Calu3 (cell line): ENCODE measurements at regions not wholly inside any gene's neighbourhood (a gene's known extent, or its start where the extent isn't known, plus 50 kb on each side); places are given as distances from the start of the nearest gene placed in this dataset.

Experiments
- BruUV-seq: library from RNA; stranded (reverse); fragments of 400-500 nt; replicated peaks from 2 replicates; lab custom pipeline; 2021; lab: Mats Ljungman, UMichigan
- CTCF ChIA-PET: fragments of 300-600 bp; sonication (Branson Sonifier 250); formaldehyde crosslinking; loops from one replicate; lab custom pipeline; 2022; ENCODE audit warnings: antibody characterized with exemption; lab: Charles Lee
- DNase-seq: peaks from one replicate; pipeline ENCODE4 v3.0.0; 2022
- H3K27ac Mint-ChIP-seq: one replicate; pipeline ENCODE4 v1.8.0; 2022; ENCODE audit warnings: mixed read lengths; ENCODE audit not compliant: unreplicated experiment
- H3K27me3 Mint-ChIP-seq: one replicate; pipeline ENCODE4 v1.8.0; 2022; ENCODE audit warnings: mixed read lengths; ENCODE audit not compliant: unreplicated experiment
- H3K36me3 Mint-ChIP-seq: one replicate; pipeline ENCODE4 v1.8.0; 2022; ENCODE audit warnings: mild to moderate bottlenecking, moderate library complexity, mixed read lengths; ENCODE audit not compliant: insufficient read depth, unreplicated experiment
- H3K4me1 Mint-ChIP-seq: one replicate; pipeline ENCODE4 v1.8.0; 2022; ENCODE audit warnings: mild to moderate bottlenecking, low read depth, mixed read lengths; ENCODE audit not compliant: unreplicated experiment
- H3K4me3 Mint-ChIP-seq: one replicate; pipeline ENCODE4 v1.8.0; 2022; ENCODE audit warnings: mild to moderate bottlenecking, low read depth, moderate library complexity, mixed read lengths; ENCODE audit not compliant: unreplicated experiment
- H3K9me3 Mint-ChIP-seq: one replicate; pipeline ENCODE4 v1.8.0; 2022; ENCODE audit warnings: low read depth, mixed read lengths; ENCODE audit not compliant: unreplicated experiment
- intact Hi-C: fragments of 100-400 bp; cut with micrococcal nuclease; formaldehyde crosslinking; loops from one replicate; pipeline ENCODE4 v1.10.0; 2022; ENCODE audit not compliant: unreplicated experiment
- TF ChIP-seq, protein P1 (sequence below): fragments of 200-600 bp; IDR thresholded peaks from one replicate; pipeline ENCODE4 v1.8.0; 2022; ENCODE audit warnings: antibody characterized with exemption; ENCODE audit not compliant: unreplicated experiment

DNA sequence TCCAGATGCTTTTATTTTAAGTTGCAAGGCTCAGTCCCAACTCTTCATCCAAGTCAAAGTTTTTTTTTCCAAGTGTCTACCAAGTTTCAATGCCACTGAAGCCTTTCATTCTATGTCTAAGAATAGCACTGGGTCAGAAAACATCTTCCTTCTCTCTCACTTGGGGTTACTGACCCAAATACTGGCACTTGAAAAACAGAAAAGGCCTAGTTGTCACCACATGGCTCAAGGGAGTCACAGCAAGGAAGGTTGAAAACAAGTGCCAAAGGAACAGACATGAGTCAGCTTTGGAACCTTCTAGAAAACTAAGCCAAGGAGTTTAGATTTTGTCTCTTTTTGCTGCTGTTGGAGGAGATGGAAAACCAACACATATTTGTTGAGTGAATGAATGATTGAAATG, 146.5 kb downstream of the COPS8 start:
- CTCF ChIA-PET: no interaction called here
- Mint-ChIP-seq H3K27me3 (peaks cover 10% of the 10 kb centered on the region), H3K36me3 (peaks cover 4% of the 10 kb centered on the region), H3K4me3 (no peak overlapping the region), H3K9me3 (peaks cover 8% of the 10 kb centered on the region), H3K4me1 (peaks cover 41% of the 10 kb centered on the region), H3K27ac (no peak overlapping the region)
- BruUV-seq: no TSS peak
- intact Hi-C loops: no loop called here
- TF ChIP-seq, protein P1, sequence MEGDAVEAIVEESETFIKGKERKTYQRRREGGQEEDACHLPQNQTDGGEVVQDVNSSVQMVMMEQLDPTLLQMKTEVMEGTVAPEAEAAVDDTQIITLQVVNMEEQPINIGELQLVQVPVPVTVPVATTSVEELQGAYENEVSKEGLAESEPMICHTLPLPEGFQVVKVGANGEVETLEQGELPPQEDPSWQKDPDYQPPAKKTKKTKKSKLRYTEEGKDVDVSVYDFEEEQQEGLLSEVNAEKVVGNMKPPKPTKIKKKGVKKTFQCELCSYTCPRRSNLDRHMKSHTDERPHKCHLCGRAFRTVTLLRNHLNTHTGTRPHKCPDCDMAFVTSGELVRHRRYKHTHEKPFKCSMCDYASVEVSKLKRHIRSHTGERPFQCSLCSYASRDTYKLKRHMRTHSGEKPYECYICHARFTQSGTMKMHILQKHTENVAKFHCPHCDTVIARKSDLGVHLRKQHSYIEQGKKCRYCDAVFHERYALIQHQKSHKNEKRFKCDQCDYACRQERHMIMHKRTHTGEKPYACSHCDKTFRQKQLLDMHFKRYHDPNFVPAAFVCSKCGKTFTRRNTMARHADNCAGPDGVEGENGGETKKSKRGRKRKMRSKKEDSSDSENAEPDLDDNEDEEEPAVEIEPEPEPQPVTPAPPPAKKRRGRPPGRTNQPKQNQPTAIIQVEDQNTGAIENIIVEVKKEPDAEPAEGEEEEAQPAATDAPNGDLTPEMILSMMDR: no peak
- DNase-seq: no peak

DNA sequence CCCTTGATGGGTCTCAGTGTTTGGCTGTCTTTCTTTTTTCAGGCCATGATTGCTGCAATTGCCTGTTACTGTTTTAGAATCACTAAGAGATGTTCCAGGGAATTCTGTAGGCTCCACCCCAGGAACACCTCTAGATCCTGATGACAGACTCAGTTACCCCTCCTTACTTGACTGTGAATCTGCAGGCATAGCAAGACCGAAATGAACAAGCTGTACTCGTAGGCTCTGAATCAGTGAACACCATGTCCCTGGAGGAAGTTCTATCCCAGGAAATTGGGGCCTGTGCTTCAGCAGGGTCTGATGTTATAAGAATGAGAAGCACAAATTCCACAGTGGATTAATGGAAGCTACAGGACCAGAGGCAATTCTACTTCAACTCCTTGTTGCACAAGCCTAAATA, 148.6 kb downstream of the COPS8 start:
- Mint-ChIP-seq H3K9me3 (peaks cover 8% of the 10 kb centered on the region), H3K4me3 (no peak overlapping the region), H3K27me3 (peaks cover 10% of the 10 kb centered on the region), H3K36me3 (no peaks in the 10 kb centered on the region), H3K4me1 (peaks cover 35% of the 10 kb centered on the region), H3K27ac (no peak overlapping the region)
- CTCF ChIA-PET: no interaction called here
- no peak for DNase-seq
- no TSS peak for BruUV-seq
- intact Hi-C loops: no loop called here
- TF ChIP-seq, protein P1: no peak

DNA sequence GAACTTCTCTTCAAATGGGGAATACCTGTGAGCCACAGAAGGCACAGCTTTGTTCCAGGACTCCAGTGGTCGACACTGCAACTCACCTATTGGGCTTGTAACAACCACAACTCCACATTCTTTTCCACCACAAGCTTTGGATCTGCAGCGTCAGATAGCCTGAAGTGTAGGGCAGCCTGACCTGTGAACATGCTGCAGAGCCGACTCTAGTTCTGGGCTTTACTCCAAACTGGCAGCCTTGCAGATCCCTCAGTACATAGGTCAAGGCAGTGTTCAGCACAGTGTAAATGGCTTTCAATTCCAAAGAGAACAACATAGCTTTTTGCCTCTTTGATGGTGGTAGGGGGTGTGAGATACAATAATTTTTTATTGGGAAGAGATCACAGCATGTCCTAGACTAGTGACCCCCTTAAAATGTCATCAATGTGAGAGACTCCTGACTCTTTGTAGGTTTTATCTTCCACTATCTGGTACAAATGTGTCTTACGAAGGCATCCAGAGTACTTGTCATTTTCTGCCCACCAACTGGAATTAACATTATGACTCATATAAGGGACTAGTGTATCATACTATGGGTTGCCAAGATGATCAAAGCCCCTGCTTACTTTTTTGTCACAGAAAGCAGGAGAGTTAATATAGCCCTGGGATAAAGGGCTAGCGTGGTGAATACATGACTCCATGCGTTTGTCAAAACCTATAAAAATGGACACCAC, 149.8 kb downstream of the COPS8 start:
- H3K27me3 Mint-ChIP-seq: peaks cover 10% of the 10 kb centered on the region

DNA sequence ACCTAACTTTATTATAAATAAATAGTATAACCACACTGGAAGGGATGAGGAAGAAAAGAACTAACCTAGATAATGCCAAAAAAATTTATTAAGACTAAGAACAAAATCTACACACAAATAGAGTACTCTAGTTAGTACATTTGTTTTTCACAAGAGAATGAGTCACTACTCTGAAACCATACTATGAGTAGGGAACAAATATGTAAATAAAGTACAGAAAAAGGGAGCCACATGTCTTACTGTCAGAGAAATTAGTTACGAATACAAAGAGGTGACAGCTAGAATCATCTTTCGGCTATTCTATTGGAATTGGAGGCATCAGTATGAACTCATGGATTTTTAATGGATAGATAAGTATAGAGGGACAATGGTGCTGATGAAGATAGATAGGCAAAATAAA, 150.5 kb downstream of the COPS8 start:
- Mint-ChIP-seq H3K27ac (no peak overlapping the region), H3K36me3 (no peaks in the 10 kb centered on the region)
- CTCF ChIA-PET: no interaction called here

More for the DNA sequence above, 149.8 kb downstream of the COPS8 start:
- no peak for DNase-seq
- H3K36me3 Mint-ChIP-seq: no peaks in the 10 kb centered on the region
- intact Hi-C loops: no loop called here
- no TSS peak for BruUV-seq
- CTCF ChIA-PET: no interaction called here
- H3K4me1 Mint-ChIP-seq: peaks cover 31% of the 10 kb centered on the region
- no peak overlapping the region for H3K4me3 Mint-ChIP-seq
- peaks cover 8% of the 10 kb centered on the region for H3K9me3 Mint-ChIP-seq
- TF ChIP-seq, protein P1: no peak
- no peak overlapping the region for H3K27ac Mint-ChIP-seq

More for the DNA sequence above, 150.5 kb downstream of the COPS8 start:
- H3K27me3 Mint-ChIP-seq: peaks cover 10% of the 10 kb centered on the region
- H3K4me1 Mint-ChIP-seq: peaks cover 37% of the 10 kb centered on the region
- no peak for DNase-seq
- no TSS peak for BruUV-seq
- H3K4me3 Mint-ChIP-seq: no peak overlapping the region
- peaks cover 8% of the 10 kb centered on the region for H3K9me3 Mint-ChIP-seq
- TF ChIP-seq, protein P1: no peak
- intact Hi-C loops: no loop called here
